D721Med (cell line): ENCODE measurements at regions not wholly inside any gene's neighbourhood (a gene's known extent, or its start where the extent isn't known, plus 50 kb on each side); places are given as distances from the start of the nearest gene placed in this dataset.

Experiments
- DNase-seq: peaks from one replicate; pipeline ENCODE4 v3.0.0; 2011; ENCODE audit warnings: low spot score; ENCODE audit not compliant: insufficient read length
- FAIRE-seq: peaks from 2 replicates; lab custom pipeline; 2011; peaks lifted over from hg19 to GRCh38; lab: Jason Lieb, UNC
- CTCF ChIP-seq: IDR thresholded peaks from 2 replicates; pipeline ENCODE4 v1.5.1; 2012; ENCODE audit warnings: mild to moderate bottlenecking, control low read depth; ENCODE audit not compliant: insufficient read depth; ENCODE audit errors: missing control alignments

GRCh38 chr5:155189981-155190380 lies 176.4 kb downstream of the KIF4B start:
- no peak for TF ChIP-seq CTCF

GRCh38 chr5:155193029-155193428 lies 179.5 kb downstream of the KIF4B start:
- DNase-seq (no peak), FAIRE-seq (no peak)
- TF ChIP-seq CTCF, result no peak

More at GRCh38 chr5:155189981-155190380, 176.4 kb downstream of the KIF4B start:
- DNase-seq, result no peak
- FAIRE-seq, result no peak

- no peak for DNase-seq
- TF ChIP-seq CTCF, result no peak
- no peak for FAIRE-seq
Measured at GRCh38 chr5:155193483-155194107, 180.0 kb downstream of the KIF4B start.

- DNase-seq, result no peak
- no peak for FAIRE-seq
- no peak for TF ChIP-seq CTCF
Measured at GRCh38 chr5:155200608-155201007, 187.1 kb downstream of the KIF4B start.

- no peak for FAIRE-seq
- no peak for TF ChIP-seq CTCF
- no peak for DNase-seq
Measured at GRCh38 chr5:155211764-155212163, 198.2 kb downstream of the KIF4B start.

GRCh38 chr5:155222393-155222792 lies 208.8 kb downstream of the KIF4B start:
- FAIRE-seq (no peak), DNase-seq (no peak)
- TF ChIP-seq CTCF, result no peak

GRCh38 chr5:155229135-155229534 lies 215.6 kb downstream of the KIF4B start:
- FAIRE-seq (no peak), DNase-seq (no peak)
- no peak for TF ChIP-seq CTCF
